AG04450 (cell line): ENCODE measurements at regions not wholly inside any gene's neighbourhood (a gene's known extent, or its start where the extent isn't known, plus 50 kb on each side); places are given as distances from the start of the nearest gene placed in this dataset.

Experiments
- CTCF ChIA-PET: fragments of 300-600, 350-600 bp; formaldehyde crosslinking; extraction: SDS; loops from one replicate; lab custom pipeline; 2022; ENCODE audit warnings: antibody characterized with exemption, inconsistent platforms; lab: Charles Lee
- POLR2A ChIA-PET: fragments of 350-600 bp; formaldehyde crosslinking; extraction: SDS; loops from one replicate; lab custom pipeline; 2021; ENCODE audit warnings: antibody characterized with exemption, inconsistent platforms; lab: Yijun Ruan, JAX
- DNase-seq: peaks from one replicate; pipeline ENCODE4 v3.0.0-alpha.2; 2011; ENCODE audit warnings: low read depth, low spot score
- H3K27ac ChIP-seq: one replicate; pipeline ENCODE4 v1.5.1; 2012; ENCODE audit warnings: low read depth, low read length, control low read depth
- H3K27me3 ChIP-seq: one replicate; pipeline ENCODE4 v1.6.0; 2012; ENCODE audit warnings: low read length; ENCODE audit not compliant: control insufficient read depth, insufficient read depth
- H3K4me3 ChIP-seq: 2 replicates; pipeline ENCODE4 v1.5.1; 2011; ENCODE audit warnings: mild to moderate bottlenecking, low read depth, low read length, control low read depth
- H3K9me3 ChIP-seq: 2 replicates; pipeline ENCODE4 v1.5.1; 2012; ENCODE audit warnings: low read length; ENCODE audit not compliant: control insufficient read depth, insufficient read depth
- CTCF ChIP-seq: IDR thresholded peaks from 2 replicates; pipeline ENCODE4 v1.5.1; 2011; ENCODE audit warnings: low read depth, low read length, control low read depth, inconsistent platforms

GRCh38 chr2:76044701-76045100 is 334.0 kb upstream of the GCFC2 start:
- no peak for TF ChIP-seq CTCF
- ChIA-PET POLR2A (no interaction called here), CTCF (no interaction called here)
- no peak overlapping the region for H3K27ac ChIP-seq
- no peaks in the 10 kb centered on the region for H3K27me3 ChIP-seq
- DNase-seq = no peak
- H3K4me3 ChIP-seq = no peak overlapping the region
- no peaks in the 10 kb centered on the region for H3K9me3 ChIP-seq

- ChIA-PET CTCF (no interaction called here), POLR2A (no interaction called here)
- DNase-seq = no peak
- Histone ChIP-seq H3K4me3 (no peak overlapping the region), H3K27ac (no peak overlapping the region), H3K27me3 (no peaks in the 10 kb centered on the region), H3K9me3 (no peaks in the 10 kb centered on the region)
- TF ChIP-seq CTCF = no peak
Measured at GRCh38 chr2:76039505-76039904, 328.8 kb upstream of the GCFC2 start.

GRCh38 chr2:76027761-76028160 is 317.0 kb upstream of the GCFC2 start:
- Histone ChIP-seq H3K9me3 (no peaks in the 10 kb centered on the region; the same call in 1 of the 2 replicates), H3K27ac (no peak overlapping the region), H3K4me3 (no peak overlapping the region), H3K27me3 (no peaks in the 10 kb centered on the region)
- POLR2A ChIA-PET = no interaction called here
- CTCF ChIA-PET = no interaction called here
- TF ChIP-seq CTCF = no peak
- DNase-seq = no peak

GRCh38 chr2:76019128-76019527 is 308.4 kb upstream of the GCFC2 start:
- DNase-seq = no peak
- Histone ChIP-seq H3K4me3 (no peak overlapping the region), H3K9me3 (no peaks in the 10 kb centered on the region; the same call in 1 of the 2 replicates), H3K27me3 (no peaks in the 10 kb centered on the region), H3K27ac (no peak overlapping the region)
- POLR2A ChIA-PET = no interaction called here
- no peak for TF ChIP-seq CTCF
- CTCF ChIA-PET = interaction anchor here (0.7 kb wide), 1 partner anchor 581 kb away, joined by 3 read pairs; no protein-coding TSS in a partner anchor

- no peak overlapping the region for H3K27ac ChIP-seq
- no peaks in the 10 kb centered on the region for H3K27me3 ChIP-seq
- ChIA-PET CTCF (no interaction called here), POLR2A (no interaction called here)
- no peaks in the 10 kb centered on the region for H3K9me3 ChIP-seq
- DNase-seq = no peak
- H3K4me3 ChIP-seq = no peak overlapping the region
- TF ChIP-seq CTCF = no peak
Measured at GRCh38 chr2:76009484-76009883, 298.8 kb upstream of the GCFC2 start.
